ENCODE measurements at regions not wholly inside any gene's neighbourhood (a gene's known extent, or its start where the extent isn't known, plus 50 kb on each side); places are given as distances from the start of the nearest gene placed in this dataset.

GRCh38 chr11:70892889-70893288 lies 359.5 kb downstream of the SHANK2 start:
- Mint-ChIP-seq H3K27me3 (ENCODE audit: insufficient read depth, low read depth, poor library complexity) (peaks cover 5% of the 10 kb centered on the region), H3K4me1 (peaks cover 7% of the 10 kb centered on the region; the same call in 2 of the 3 replicates), H3K4me3 (no peak overlapping the region), H3K9me3 (peaks cover 15% of the 10 kb centered on the region), H3K27ac (no peak overlapping the region; the same call in 1 of the 2 replicates), H3K36me3 (ENCODE audit: low read depth) (peaks cover 61% of the 10 kb centered on the region)
- DNase-seq (ENCODE audit: low spot score) (no peak), ATAC-seq (no peak)
- Histone ChIP-seq H3K4me3 (no peak overlapping the region), H3F3A (replicated peaks; ENCODE audit: low read depth) (no peaks in the 10 kb centered on the region), H2AFZ (no peak overlapping the region), H3K27ac (ENCODE audit: low read depth) (no peak overlapping the region), H3K36me3 (ENCODE audit: insufficient read depth) (no peaks in the 10 kb centered on the region), H4K20me1 (replicated peaks; ENCODE audit: insufficient read depth) (peaks cover 3% of the 10 kb centered on the region; the same call in 1 of the 2 replicates), H3K4me2 (no peak overlapping the region), H3K27me3 (ENCODE audit: insufficient read depth) (no peaks in the 10 kb centered on the region), H3K9me2 (ENCODE audit: insufficient read depth) (no peaks in the 10 kb centered on the region; the same call in 1 of the 2 replicates), H3K79me2 (replicated peaks; ENCODE audit: insufficient read depth) (no peaks in the 10 kb centered on the region), H3K4me1 (ENCODE audit: insufficient read depth) (no peaks in the 10 kb centered on the region)
- TF ChIP-seq STAT1 (IDR thresholded peaks at IDR 0.05; ENCODE audit: unreplicated experiment) (no peak), EZH2phosphoT487 (IDR thresholded peaks at IDR 0.05; ENCODE audit: unreplicated experiment) (no peak), CTCF (conservative IDR thresholded peaks at IDR 0.05; ENCODE audit: low read depth in 2 of 2) (no peak), EZH2 (IDR thresholded peaks at IDR 0.05; ENCODE audit: low read depth, unreplicated experiment) (no peak), ZNF331 (CRISPR knock-in tag; IDR thresholded peaks at IDR 0.05; ENCODE audit: low read depth) (no peak), REST (IDR thresholded peaks at IDR 0.05; ENCODE audit: unreplicated experiment) (no peak), CREB1 (CRISPR knock-in tag; IDR thresholded peaks at IDR 0.05; ENCODE audit: low read depth) (no peak), POLR2AphosphoS5 (IDR thresholded peaks at IDR 0.05; ENCODE audit: low read depth) (no peak)

- H3K4me3 ChIP-seq, result no peak overlapping the region
- H3K4me1 ChIP-seq (ENCODE audit: insufficient read depth), result no peaks in the 10 kb centered on the region
- H2AFZ ChIP-seq, result no peak overlapping the region
- DNase-seq (ENCODE audit: low spot score), result no peak
- Mint-ChIP-seq H3K4me1 (0 out of 3 replicates have a peak, but pooled peaks cover 2% of the 10 kb centered on the region), H3K27me3 (ENCODE audit: insufficient read depth, low read depth, poor library complexity) (peaks cover 2% of the 10 kb centered on the region), H3K36me3 (ENCODE audit: low read depth) (peaks cover 56% of the 10 kb centered on the region), H3K4me3 (no peak overlapping the region), H3K27ac (no peak overlapping the region; the same call in 1 of the 2 replicates), H3K9me3 (peaks cover 22% of the 10 kb centered on the region)
- H3K9me2 ChIP-seq (ENCODE audit: insufficient read depth), result no peaks in the 10 kb centered on the region; the same call in 1 of the 2 replicates
- no peaks in the 10 kb centered on the region for H3K27me3 ChIP-seq (ENCODE audit: insufficient read depth)
- no peak overlapping the region for H3K27ac ChIP-seq (ENCODE audit: low read depth)
- H3K79me2 ChIP-seq (replicated peaks; ENCODE audit: insufficient read depth), result no peaks in the 10 kb centered on the region
- no peaks in the 10 kb centered on the region for H3K36me3 ChIP-seq (ENCODE audit: insufficient read depth)
- no peaks in the 10 kb centered on the region for H3F3A ChIP-seq (replicated peaks; ENCODE audit: low read depth)
- ATAC-seq, result no peak
- H3K4me2 ChIP-seq, result no peak overlapping the region
- peaks cover 3% of the 10 kb centered on the region; the same call in 1 of the 2 replicates for H4K20me1 ChIP-seq (replicated peaks; ENCODE audit: insufficient read depth)
- TF ChIP-seq CTCF (conservative IDR thresholded peaks at IDR 0.05; ENCODE audit: low read depth in 2 of 2) (no peak), STAT1 (IDR thresholded peaks at IDR 0.05; ENCODE audit: unreplicated experiment) (no peak), JUNB (IDR thresholded peaks at IDR 0.05; ENCODE audit: unreplicated experiment) (no peak), ZNF331 (CRISPR knock-in tag; IDR thresholded peaks at IDR 0.05; ENCODE audit: low read depth) (no peak)
Observed at GRCh38 chr11:70894566-70895365, 357.6 kb downstream of the SHANK2 start.

Measured in GM23338 (cell line).